DND-41 (cell line): ENCODE measurements at regions not wholly inside any gene's neighbourhood (a gene's known extent, or its start where the extent isn't known, plus 50 kb on each side); places are given as distances from the start of the nearest gene placed in this dataset.

Experiments
- EZH2 ChIP-seq: IDR thresholded peaks from 3 replicates; pipeline ENCODE4 v1.6.1; 2012; ENCODE audit warnings: borderline replicate concordance, low read depth, mild to moderate bottlenecking, moderate library complexity, low read length, inconsistent platforms; ENCODE audit not compliant: severe bottlenecking
- TF ChIP-seq, protein P1 (sequence below): IDR thresholded peaks from 2 replicates; pipeline ENCODE4 v1.5.1; 2012; ENCODE audit warnings: borderline replicate concordance, low read length, moderate library complexity, mild to moderate bottlenecking; ENCODE audit not compliant: poor library complexity, severe bottlenecking; ENCODE audit errors: extremely low read depth

- TF ChIP-seq, protein P1, sequence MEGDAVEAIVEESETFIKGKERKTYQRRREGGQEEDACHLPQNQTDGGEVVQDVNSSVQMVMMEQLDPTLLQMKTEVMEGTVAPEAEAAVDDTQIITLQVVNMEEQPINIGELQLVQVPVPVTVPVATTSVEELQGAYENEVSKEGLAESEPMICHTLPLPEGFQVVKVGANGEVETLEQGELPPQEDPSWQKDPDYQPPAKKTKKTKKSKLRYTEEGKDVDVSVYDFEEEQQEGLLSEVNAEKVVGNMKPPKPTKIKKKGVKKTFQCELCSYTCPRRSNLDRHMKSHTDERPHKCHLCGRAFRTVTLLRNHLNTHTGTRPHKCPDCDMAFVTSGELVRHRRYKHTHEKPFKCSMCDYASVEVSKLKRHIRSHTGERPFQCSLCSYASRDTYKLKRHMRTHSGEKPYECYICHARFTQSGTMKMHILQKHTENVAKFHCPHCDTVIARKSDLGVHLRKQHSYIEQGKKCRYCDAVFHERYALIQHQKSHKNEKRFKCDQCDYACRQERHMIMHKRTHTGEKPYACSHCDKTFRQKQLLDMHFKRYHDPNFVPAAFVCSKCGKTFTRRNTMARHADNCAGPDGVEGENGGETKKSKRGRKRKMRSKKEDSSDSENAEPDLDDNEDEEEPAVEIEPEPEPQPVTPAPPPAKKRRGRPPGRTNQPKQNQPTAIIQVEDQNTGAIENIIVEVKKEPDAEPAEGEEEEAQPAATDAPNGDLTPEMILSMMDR = no peak
- no peak for TF ChIP-seq EZH2
These were observed 884.7 kb downstream of the TBC1D22A start for GRCh38 chr22:47647181-47647580.
